Liver (tissue), 8 donors: ENCODE measurements at regions not wholly inside any gene's neighbourhood (a gene's known extent, or its start where the extent isn't known, plus 50 kb on each side); places are given as distances from the start of the nearest gene placed in this dataset.

Experiments
- DNase-seq: peaks from one replicate; pipeline ENCODE4 v3.0.0-alpha.2; 2017; ENCODE audit warnings: low spot score
- H3K27ac ChIP-seq, 2 donors: one replicate each; pipeline ENCODE4 v1.7.0; 2013; ENCODE audit warnings: inconsistent platforms in 2 of 2, low read length in 2 of 2, control low read depth in 1 of 2, low read depth in 1 of 2, mild to moderate bottlenecking in 1 of 2
- H3K27me3 ChIP-seq, 4 donors: one replicate each; pipeline versions ENCODE4 v1.6.1 to v1.7.0; 2013; ENCODE audit warnings: low read length in 3 of 4, inconsistent platforms in 1 of 4, mild to moderate bottlenecking in 1 of 4, moderate library complexity in 1 of 4; ENCODE audit not compliant: control insufficient read depth in 4 of 4, insufficient read depth in 4 of 4
- H3K36me3 ChIP-seq, 4 donors: one replicate each; pipeline versions ENCODE4 v1.6.1 to v1.7.0; 2013; ENCODE audit warnings: low read length in 3 of 4, mild to moderate bottlenecking in 3 of 4, low read depth in 1 of 4, moderate library complexity in 1 of 4; ENCODE audit not compliant: control insufficient read depth in 4 of 4, insufficient read depth in 3 of 4
- H3K4me1 ChIP-seq, 4 donors: one replicate each; pipeline versions ENCODE4 v1.6.1 to v1.7.0; 2013; ENCODE audit warnings: low read length in 3 of 4, mild to moderate bottlenecking in 3 of 4, moderate library complexity in 1 of 4; ENCODE audit not compliant: control insufficient read depth in 4 of 4, insufficient read depth in 4 of 4
- H3K4me3 ChIP-seq, 3 donors: one replicate each; pipeline versions ENCODE4 v1.6.1 to v1.7.0; 2013; ENCODE audit warnings: low read length in 3 of 3, control low read depth in 1 of 3, low read depth in 1 of 3, mild to moderate bottlenecking in 1 of 3
- H3K9ac ChIP-seq, 2 donors: one replicate each; pipeline ENCODE4 v1.7.0; 2013; ENCODE audit warnings: low read length in 2 of 2, mild to moderate bottlenecking in 2 of 2, moderate library complexity in 2 of 2, control low read depth in 1 of 2, low read depth in 1 of 2
- H3K9me3 ChIP-seq, 4 donors: one replicate each; pipeline versions ENCODE4 v1.6.1 to v1.7.0; 2013; ENCODE audit warnings: low read length in 3 of 4; ENCODE audit not compliant: control insufficient read depth in 4 of 4
- CTCF ChIP-seq: fragments of 150-350 bp; IDR thresholded peaks from 2 replicates; pipeline ENCODE4 v1.5.1; 2017; ENCODE audit warnings: improper control_type of control experiment, low read depth, low read length; ENCODE audit not compliant: missing input control
- FOXA1 ChIP-seq: IDR thresholded peaks from 2 replicates; pipeline ENCODE4 v1.6.1; 2016; ENCODE audit warnings: antibody characterized with exemption
- FOXA2 ChIP-seq: IDR thresholded peaks from 2 replicates; pipeline ENCODE4 v1.6.1; 2016; ENCODE audit warnings: antibody characterized with exemption
- GABPA ChIP-seq, 2 donors: IDR thresholded peaks in 1 of 2; conservative IDR thresholded peaks in 1 of 2; 2 replicates each; pipeline ENCODE4 v1.6.1; 2016; ENCODE audit warnings: antibody characterized with exemption in 2 of 2, mild to moderate bottlenecking in 1 of 2, moderate library complexity in 1 of 2
- HNF4A ChIP-seq, 2 donors: conservative IDR thresholded peaks; 2 replicates each; pipeline ENCODE4 v1.6.1; 2016; ENCODE audit warnings: antibody characterized with exemption in 2 of 2, mild to moderate bottlenecking in 2 of 2
- HNF4G ChIP-seq: IDR thresholded peaks from 2 replicates; pipeline ENCODE4 v1.6.1; 2016; ENCODE audit warnings: antibody characterized with exemption
- JUND ChIP-seq, 2 donors: IDR thresholded peaks; 2 replicates each; pipeline ENCODE4 v1.6.1; 2016; ENCODE audit warnings: antibody characterized with exemption in 2 of 2
- NR2F2 ChIP-seq: IDR thresholded peaks from 2 replicates; pipeline ENCODE4 v1.6.1; 2016; ENCODE audit warnings: antibody characterized with exemption
- RAD21 ChIP-seq, 2 donors: IDR thresholded peaks; 2 replicates each; pipeline ENCODE4 v1.6.1; 2016; ENCODE audit warnings: antibody characterized with exemption in 2 of 2, mild to moderate bottlenecking in 2 of 2
- SP1 ChIP-seq: IDR thresholded peaks from 2 replicates; pipeline ENCODE4 v1.6.1; 2018; ENCODE audit warnings: antibody characterized with exemption, mild to moderate bottlenecking
- TAF1 ChIP-seq: conservative IDR thresholded peaks from 2 replicates; pipeline ENCODE4 v1.6.1; 2016; ENCODE audit warnings: antibody characterized with exemption, mild to moderate bottlenecking
- YY1 ChIP-seq: IDR thresholded peaks from 2 replicates; pipeline ENCODE4 v1.6.1; 2016; ENCODE audit warnings: antibody characterized with exemption, mild to moderate bottlenecking
- WGBS: extraction: QIAGEN DNeasy Blood & Tissue Kit; methylation state at CpG from one replicate; pipeline ENCODE4 v1.1.7; 2013; 5-methylcytosine and 5-hydroxymethylcytosine counted together
- TF ChIP-seq, protein P1 (sequence below): IDR thresholded peaks from 2 replicates; pipeline ENCODE4 v1.6.1; 2016; ENCODE audit warnings: antibody characterized with exemption
- donor health status: healthy.
- donor health status: healthy.
- donor health status: healthy.
- donor health status: healthy.
- donor health status: healthy.

- DNase-seq, result no peak
- TF ChIP-seq CTCF (peak; percentile 19), RAD21 (IDR thresholded peaks at IDR 0.05) (peak; percentile 47 to 57), FOXA1 (no peak)
- peaks cover 15 to 39% (median 28%) of the 10 kb centered on the region in 4 donors for H3K9me3 ChIP-seq
Observed at GRCh38 chr3:176514297-176514696, 683.0 kb downstream of the TBL1XR1 start.

DNA sequence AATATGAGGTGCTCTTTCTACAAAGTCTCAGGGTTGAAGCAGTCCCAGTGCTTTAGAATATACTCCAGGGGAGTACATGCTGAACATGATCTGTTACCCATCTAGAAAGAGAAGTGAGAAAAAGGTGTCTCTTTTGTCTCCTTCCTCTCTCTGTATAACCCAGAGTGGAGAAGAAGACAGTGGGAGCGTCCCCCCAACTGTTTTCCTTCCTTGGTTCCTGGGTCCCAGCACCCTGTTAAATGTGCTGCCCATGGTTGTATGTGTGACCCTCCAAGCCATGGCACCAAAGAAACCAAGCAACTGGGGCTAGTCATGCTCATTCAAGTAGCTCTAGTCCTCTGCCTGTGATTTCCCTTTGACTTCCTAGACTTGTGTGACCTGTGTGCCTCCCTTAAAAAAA is 683.7 kb downstream of the TBL1XR1 start:
- Histone ChIP-seq H3K36me3 (no peaks in the 10 kb centered on the region), H3K9ac (no peak overlapping the region), H3K27me3 (no peaks in the 10 kb centered on the region), H3K9me3 (peaks cover 15 to 39% (median 28%) of the 10 kb centered on the region in 4 donors), H3K27ac (no peak overlapping the region), H3K4me3 (peak overlapping the region in 1 of 3 donors; percentile 23), H3K4me1 (no peaks in the 10 kb centered on the region)
- DNase-seq, result no peak
- 47% methylated on average over 1 of the region's 1 CpG for WGBS
- TF ChIP-seq, protein P1, sequence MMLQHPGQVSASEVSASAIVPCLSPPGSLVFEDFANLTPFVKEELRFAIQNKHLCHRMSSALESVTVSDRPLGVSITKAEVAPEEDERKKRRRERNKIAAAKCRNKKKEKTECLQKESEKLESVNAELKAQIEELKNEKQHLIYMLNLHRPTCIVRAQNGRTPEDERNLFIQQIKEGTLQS, result no peak
- no peak for TF ChIP-seq SP1
- no peak for TF ChIP-seq HNF4G
- TF ChIP-seq HNF4A (conservative IDR thresholded peaks at IDR 0.05), result no peak
- no peak for TF ChIP-seq FOXA2
- TF ChIP-seq JUND (IDR thresholded peaks at IDR 0.05), result no peak
- TF ChIP-seq CTCF, result no peak
- no peak for TF ChIP-seq GABPA (IDR thresholded peaks at IDR 0.05 in 1 of 2, conservative IDR thresholded peaks at IDR 0.05 in 1 of 2)
- no peak for TF ChIP-seq YY1
- TF ChIP-seq NR2F2, result no peak

More at GRCh38 chr3:176514297-176514696, 683.0 kb downstream of the TBL1XR1 start:
- H3K9ac ChIP-seq, result no peak overlapping the region
- no peaks in the 10 kb centered on the region for H3K27me3 ChIP-seq
- H3K27ac ChIP-seq, result no peak overlapping the region
- WGBS, result 63% methylated on average over 10 of the region's 10 CpGs
- no peak overlapping the region for H3K4me3 ChIP-seq
- no peaks in the 10 kb centered on the region for H3K4me1 ChIP-seq
- H3K36me3 ChIP-seq, result no peaks in the 10 kb centered on the region

- Histone ChIP-seq H3K4me3 (peak overlapping the region in 1 of 3 donors; percentile 8), H3K36me3 (no peaks in the 10 kb centered on the region), H3K9me3 (peaks cover 15 to 39% (median 28%) of the 10 kb centered on the region in 4 donors), H3K9ac (no peak overlapping the region), H3K4me1 (no peaks in the 10 kb centered on the region), H3K27ac (no peak overlapping the region), H3K27me3 (peaks cover 0 to 2% (median 0%) of the 10 kb centered on the region in 4 donors)
- no peak for DNase-seq
- WGBS, result 78% methylated on average over 1 of the region's 1 CpG
- TF ChIP-seq TAF1, result no peak
Observed at GRCh38 chr3:176512037-176512436, 685.2 kb downstream of the TBL1XR1 start.
